H9 (cell line): ENCODE measurements at regions not wholly inside any gene's neighbourhood (a gene's known extent, or its start where the extent isn't known, plus 50 kb on each side); places are given as distances from the start of the nearest gene placed in this dataset.

Experiments
- DNase-seq: peaks from one replicate; pipeline ENCODE4 v3.0.0-alpha.2; 2017
- H2AFZ ChIP-seq: one replicate; pipeline ENCODE4 v1.6.1; 2013; ENCODE audit warnings: mild to moderate bottlenecking, low read length, control low read depth, moderate library complexity
- H2AK5ac ChIP-seq: 2 replicates; pipeline ENCODE4 v1.6.1; 2013; ENCODE audit warnings: low read length, control low read depth, mixed read lengths; ENCODE audit not compliant: insufficient read length
- H2BK120ac ChIP-seq: one replicate; pipeline ENCODE4 v1.6.1; 2013; ENCODE audit warnings: low read depth, mild to moderate bottlenecking, low read length, control low read depth, inconsistent platforms; ENCODE audit not compliant: poor library complexity, severe bottlenecking
- H2BK12ac ChIP-seq: 2 replicates; pipeline ENCODE4 v1.6.1; 2013; ENCODE audit warnings: low read length, control low read depth, mixed read lengths, low read depth; ENCODE audit not compliant: insufficient read length
- H2BK15ac ChIP-seq: 2 replicates; pipeline ENCODE4 v1.6.1; 2013; ENCODE audit warnings: low read depth, low read length, control low read depth
- H2BK20ac ChIP-seq: one replicate; pipeline ENCODE4 v1.6.1; 2013; ENCODE audit warnings: low read depth, mild to moderate bottlenecking, low read length, control low read depth, inconsistent platforms; ENCODE audit not compliant: poor library complexity, severe bottlenecking
- H2BK5ac ChIP-seq: 2 replicates; pipeline ENCODE4 v1.6.1; 2013; ENCODE audit warnings: low read length, control low read depth, mixed read lengths; ENCODE audit not compliant: insufficient read length
- H3K14ac ChIP-seq: 2 replicates; pipeline ENCODE4 v1.6.1; 2013; ENCODE audit warnings: low read length, control low read depth; ENCODE audit not compliant: insufficient read depth
- H3K18ac ChIP-seq: 2 replicates; pipeline ENCODE4 v1.6.1; 2013; ENCODE audit warnings: low read depth, mild to moderate bottlenecking, mixed read lengths, low read length, control low read depth; ENCODE audit not compliant: insufficient read length
- H3K23ac ChIP-seq: 2 replicates; pipeline ENCODE4 v1.6.1; 2013; ENCODE audit warnings: low read length, control low read depth, mixed read lengths, low read depth; ENCODE audit not compliant: insufficient read length
- H3K23me2 ChIP-seq: 2 replicates; pipeline ENCODE4 v1.6.1; 2013; ENCODE audit warnings: low read depth, mild to moderate bottlenecking, mixed read lengths, low read length, control low read depth; ENCODE audit not compliant: insufficient read length, poor library complexity, severe bottlenecking
- H3K27ac ChIP-seq: 2 replicates; pipeline ENCODE4 v1.5.1; 2013; ENCODE audit warnings: low read length, control low read depth, mixed read lengths, low read depth; ENCODE audit not compliant: insufficient read length
- H3K27me3 ChIP-seq: 2 replicates; pipeline ENCODE4 v1.6.1; 2013; ENCODE audit warnings: low read length, control low read depth, inconsistent platforms; ENCODE audit not compliant: insufficient read depth
- H3K4ac ChIP-seq: 2 replicates; pipeline ENCODE4 v1.6.1; 2013; ENCODE audit warnings: low read depth, mild to moderate bottlenecking, control low read depth, inconsistent platforms, low read length, moderate library complexity
- H3K4me1 ChIP-seq: 2 replicates; pipeline ENCODE4 v1.6.1; 2013; ENCODE audit warnings: low read length, control low read depth, inconsistent platforms; ENCODE audit not compliant: insufficient read depth
- H3K4me2 ChIP-seq: 2 replicates; pipeline ENCODE4 v1.6.1; 2013; ENCODE audit warnings: low read length, control low read depth, mixed read lengths; ENCODE audit not compliant: insufficient read length, insufficient read depth
- H3K56ac ChIP-seq: 2 replicates; pipeline ENCODE4 v1.6.1; 2013; ENCODE audit warnings: low read depth, mild to moderate bottlenecking, mixed read lengths, low read length, control low read depth; ENCODE audit not compliant: insufficient read length
- H3K79me1 ChIP-seq: 2 replicates; pipeline ENCODE4 v1.6.1; 2013; ENCODE audit warnings: low read depth, mild to moderate bottlenecking, moderate library complexity, low read length, control low read depth, inconsistent platforms; ENCODE audit not compliant: insufficient read depth, poor library complexity, severe bottlenecking
- H3K79me2 ChIP-seq: 2 replicates; pipeline ENCODE4 v1.6.1; 2013; ENCODE audit warnings: low read length, control low read depth, inconsistent platforms; ENCODE audit not compliant: insufficient read depth
- H3K9ac ChIP-seq: 2 replicates; pipeline ENCODE4 v1.6.1; 2013; ENCODE audit warnings: low read length, control low read depth, mixed read lengths; ENCODE audit not compliant: insufficient read length; ENCODE audit errors: extremely low read depth
- H3K9me3 ChIP-seq: one replicate; pipeline ENCODE4 v1.6.1; 2013; ENCODE audit warnings: low read depth, low read length, inconsistent platforms; ENCODE audit not compliant: control insufficient read depth
- H3T11ph ChIP-seq: one replicate; pipeline ENCODE4 v1.6.1; 2013; ENCODE audit warnings: mild to moderate bottlenecking, low read length, control low read depth, inconsistent platforms
- H4K20me1 ChIP-seq: one replicate; pipeline ENCODE4 v1.6.1; 2013; ENCODE audit not compliant: control insufficient read depth, insufficient read length, insufficient read depth
- H4K5ac ChIP-seq: 2 replicates; pipeline ENCODE4 v1.6.1; 2013; ENCODE audit warnings: low read depth, mild to moderate bottlenecking, mixed read lengths, low read length, control low read depth; ENCODE audit not compliant: insufficient read length
- H4K8ac ChIP-seq: replicated peaks from 2 replicates; pipeline ENCODE4 v1.6.1; 2013; ENCODE audit warnings: low read length, control low read depth, mixed read lengths, low read depth; ENCODE audit not compliant: insufficient read length
- H4K91ac ChIP-seq: 2 replicates; pipeline ENCODE4 v1.6.1; 2013; ENCODE audit warnings: low read depth, mild to moderate bottlenecking, moderate library complexity, mixed read lengths, low read length, control low read depth; ENCODE audit not compliant: insufficient read length
- H3K27ac Mint-ChIP-seq, 3 experiments: 2 replicates in 2 of 3; 3 replicates in 1 of 3; pipeline ENCODE4 v1.8.0; 2020 to 2021; ENCODE audit warnings: mixed read lengths in 3 of 3, mild to moderate bottlenecking in 1 of 3, moderate library complexity in 1 of 3
- H3K27me3 Mint-ChIP-seq: 2 replicates; pipeline ENCODE4 v1.8.0; 2021; ENCODE audit warnings: low read depth, mild to moderate bottlenecking, moderate library complexity, mixed read lengths
- H3K36me3 Mint-ChIP-seq, 3 experiments: 2 replicates in 2 of 3; 3 replicates in 1 of 3; pipeline ENCODE4 v1.8.0; 2020 to 2021; ENCODE audit warnings: low read depth in 3 of 3, mixed read lengths in 3 of 3; ENCODE audit not compliant: insufficient read depth in 1 of 3
- H3K4me1 Mint-ChIP-seq, 2 experiments: 2 replicates each; pipeline ENCODE4 v1.8.0; 2020; ENCODE audit warnings: mixed read lengths in 2 of 2
- H3K4me3 Mint-ChIP-seq, 2 experiments: 2 replicates in 1 of 2; 3 replicates in 1 of 2; pipeline ENCODE4 v1.8.0; 2020 to 2021; ENCODE audit warnings: mild to moderate bottlenecking in 2 of 2, mixed read lengths in 2 of 2, moderate library complexity in 1 of 2
- H3K9me3 Mint-ChIP-seq, 2 experiments: 2 replicates in 1 of 2; 3 replicates in 1 of 2; pipeline ENCODE4 v1.8.0; 2020; ENCODE audit warnings: mild to moderate bottlenecking in 2 of 2, mixed read lengths in 2 of 2, moderate library complexity in 1 of 2
- WGBS: extraction: QIAGEN DNeasy Blood & Tissue Kit; methylation state at CpG from one replicate; pipeline ENCODE4 v1.1.7; 2013; ENCODE audit warnings: missing lambda C conversion rate, low lambda C conversion rate, mixed read lengths; ENCODE audit not compliant: insufficient read length; ENCODE audit errors: extremely low coverage; 5-methylcytosine and 5-hydroxymethylcytosine counted together
- TF ChIP-seq, protein P1 (sequence below): fragments of 200-600 bp; sonication (generic); conservative IDR thresholded peaks from 3 replicates; pipeline ENCODE4 v1.8.0; 2021; ENCODE audit warnings: antibody characterized with exemption, mild to moderate bottlenecking

DNA sequence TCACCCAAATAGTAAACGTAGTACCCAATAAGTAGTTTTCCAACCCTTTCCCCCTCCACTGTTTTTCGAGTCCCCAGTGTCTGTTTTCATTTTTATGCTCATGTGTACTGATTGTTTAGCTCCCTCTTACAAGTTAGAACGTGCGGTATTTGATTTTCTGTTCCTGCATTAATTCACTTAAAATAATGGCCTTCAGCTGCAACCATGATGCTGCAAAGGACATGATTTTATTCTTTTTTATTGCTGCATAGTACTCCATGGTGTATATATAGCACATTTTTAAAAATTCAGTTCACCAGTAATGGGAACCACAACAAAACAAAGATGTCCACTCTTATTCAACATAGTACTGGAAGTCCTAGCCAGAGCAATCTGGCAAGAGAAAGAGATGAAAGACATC is 72.8 kb downstream of the DUSP6 start:
- H3K79me1 ChIP-seq: no peaks in the 10 kb centered on the region
- no peak overlapping the region for H3K4me3 Mint-ChIP-seq
- no peak overlapping the region for H3K18ac ChIP-seq
- no CpG with 5 or more reads among the region's 4 CpGs for WGBS
- no peaks in the 10 kb centered on the region for H3K27me3 Mint-ChIP-seq
- no peak overlapping the region for H3K56ac ChIP-seq
- H3K14ac ChIP-seq: no peak overlapping the region
- TF ChIP-seq, protein P1, sequence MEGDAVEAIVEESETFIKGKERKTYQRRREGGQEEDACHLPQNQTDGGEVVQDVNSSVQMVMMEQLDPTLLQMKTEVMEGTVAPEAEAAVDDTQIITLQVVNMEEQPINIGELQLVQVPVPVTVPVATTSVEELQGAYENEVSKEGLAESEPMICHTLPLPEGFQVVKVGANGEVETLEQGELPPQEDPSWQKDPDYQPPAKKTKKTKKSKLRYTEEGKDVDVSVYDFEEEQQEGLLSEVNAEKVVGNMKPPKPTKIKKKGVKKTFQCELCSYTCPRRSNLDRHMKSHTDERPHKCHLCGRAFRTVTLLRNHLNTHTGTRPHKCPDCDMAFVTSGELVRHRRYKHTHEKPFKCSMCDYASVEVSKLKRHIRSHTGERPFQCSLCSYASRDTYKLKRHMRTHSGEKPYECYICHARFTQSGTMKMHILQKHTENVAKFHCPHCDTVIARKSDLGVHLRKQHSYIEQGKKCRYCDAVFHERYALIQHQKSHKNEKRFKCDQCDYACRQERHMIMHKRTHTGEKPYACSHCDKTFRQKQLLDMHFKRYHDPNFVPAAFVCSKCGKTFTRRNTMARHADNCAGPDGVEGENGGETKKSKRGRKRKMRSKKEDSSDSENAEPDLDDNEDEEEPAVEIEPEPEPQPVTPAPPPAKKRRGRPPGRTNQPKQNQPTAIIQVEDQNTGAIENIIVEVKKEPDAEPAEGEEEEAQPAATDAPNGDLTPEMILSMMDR: no peak
- no peaks in the 10 kb centered on the region for H4K20me1 ChIP-seq
- no peak overlapping the region for H3T11ph ChIP-seq
- H3K9ac ChIP-seq: no peak overlapping the region
- peaks cover 4% of the 10 kb centered on the region for H3K4me1 ChIP-seq
- no peak overlapping the region for H3K4ac ChIP-seq
- no peak overlapping the region for H3K27ac ChIP-seq
- H4K5ac ChIP-seq: no peak overlapping the region
- H3K9me3 Mint-ChIP-seq: no peaks in the 10 kb centered on the region
- no peaks in the 10 kb centered on the region for H3K27me3 ChIP-seq
- H3K9me3 ChIP-seq: no peaks in the 10 kb centered on the region
- H2BK120ac ChIP-seq: no peak overlapping the region
- no peak overlapping the region for H2BK5ac ChIP-seq
- no peak overlapping the region for H3K4me2 ChIP-seq
- no peaks in the 10 kb centered on the region for H3K36me3 Mint-ChIP-seq
- no peak overlapping the region for H3K23ac ChIP-seq
- H4K8ac ChIP-seq: no peak overlapping the region
- DNase-seq: no peak
- H2AK5ac ChIP-seq: no peak overlapping the region
- no peak overlapping the region for H2BK20ac ChIP-seq
- no peaks in the 10 kb centered on the region for H3K79me2 ChIP-seq
- H3K4me1 Mint-ChIP-seq: peaks cover 7 to 10% of the 10 kb centered on the region in 2 experiments; a peak in 3 of 4 replicates
- H2BK15ac ChIP-seq: no peak overlapping the region
- no peak overlapping the region for H4K91ac ChIP-seq
- no peak overlapping the region for H3K27ac Mint-ChIP-seq
- no peak overlapping the region for H2AFZ ChIP-seq
- H3K23me2 ChIP-seq: no peaks in the 10 kb centered on the region
- H2BK12ac ChIP-seq: no peak overlapping the region
